HG02571 (cell line): ENCODE measurements at regions not wholly inside any gene's neighbourhood (a gene's known extent, or its start where the extent isn't known, plus 50 kb on each side); places are given as distances from the start of the nearest gene placed in this dataset.

Source experiments
- ATAC-seq: cut with Tn5 transposase; IDR thresholded peaks from one replicate; pipeline ENCODE4 v1.9.1; 2021; ENCODE audit warnings: mild to moderate bottlenecking, moderate library complexity; ENCODE audit not compliant: unreplicated experiment

GRCh38 chr5:175116466-175117048, 327.4 kb downstream of the DRD1 start:
- ATAC-seq = no peak

GRCh38 chr5:175115831-175116230, 328.2 kb downstream of the DRD1 start:
- no peak for ATAC-seq

- no peak for ATAC-seq
These were observed 330.0 kb downstream of the DRD1 start for GRCh38 chr5:175113947-175114346.

- no peak for ATAC-seq
These were observed 334.8 kb downstream of the DRD1 start for GRCh38 chr5:175109058-175109755.

- ATAC-seq = no peak
These were observed 336.1 kb downstream of the DRD1 start for GRCh38 chr5:175107865-175108264.

GRCh38 chr5:175107028-175107588, 336.9 kb downstream of the DRD1 start:
- no peak for ATAC-seq

GRCh38 chr5:175104677-175105076, 339.3 kb downstream of the DRD1 start:
- ATAC-seq = no peak

- no peak for ATAC-seq
These were observed 340.2 kb downstream of the DRD1 start for GRCh38 chr5:175103746-175104145.

- ATAC-seq = no peak
These were observed 341.3 kb downstream of the DRD1 start for GRCh38 chr5:175102717-175103116.

GRCh38 chr5:175098301-175098700, 345.7 kb downstream of the DRD1 start:
- ATAC-seq = no peak

- ATAC-seq = no peak
These were observed 347.4 kb downstream of the DRD1 start for GRCh38 chr5:175096469-175097165.

GRCh38 chr5:175094461-175094860, 349.5 kb downstream of the DRD1 start:
- no peak for ATAC-seq

- no peak for ATAC-seq
These were observed 351.3 kb downstream of the DRD1 start for GRCh38 chr5:175092691-175093090.

- ATAC-seq = no peak
These were observed 355.0 kb downstream of the DRD1 start for GRCh38 chr5:175088963-175089362.

- no peak for ATAC-seq
These were observed 358.6 kb downstream of the MSX2 start for GRCh38 chr5:175082866-175083590.

- ATAC-seq = no peak
These were observed 358.0 kb downstream of the MSX2 start for GRCh38 chr5:175082346-175082745.

- ATAC-seq = no peak
These were observed 355.3 kb downstream of the MSX2 start for GRCh38 chr5:175079707-175080106.

GRCh38 chr5:175070283-175070682, 345.9 kb downstream of the MSX2 start:
- no peak for ATAC-seq

GRCh38 chr5:175060257-175060656, 335.9 kb downstream of the MSX2 start:
- ATAC-seq = no peak

GRCh38 chr5:175059687-175060211, 335.4 kb downstream of the MSX2 start:
- no peak for ATAC-seq

- ATAC-seq = no peak
These were observed 332.4 kb downstream of the MSX2 start for GRCh38 chr5:175056831-175057230.
